ENCODE measurements at regions not wholly inside any gene's neighbourhood (a gene's known extent, or its start where the extent isn't known, plus 50 kb on each side); places are given as distances from the start of the nearest gene placed in this dataset.

DNA sequence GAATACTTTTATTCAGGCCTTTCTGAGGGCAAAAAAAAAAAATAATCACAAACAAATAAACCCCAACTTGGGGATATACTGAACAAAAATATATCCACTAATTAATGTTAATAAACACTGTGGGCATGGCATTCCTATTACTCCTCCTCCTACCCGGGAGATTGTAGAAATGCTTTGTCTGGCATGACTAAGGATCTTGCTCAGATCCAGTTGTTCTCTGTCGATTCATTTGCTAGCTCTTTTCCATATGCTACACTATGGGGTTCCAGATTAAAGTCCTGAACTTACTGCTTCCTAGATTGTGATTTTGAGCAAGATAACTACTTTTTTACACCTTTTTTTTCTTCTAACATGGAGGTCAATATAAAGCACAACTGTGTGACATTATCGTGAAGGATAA is 102.2 kb upstream of the PRR16 start:
- intact Hi-C loops (cut with DNase I): no loop called here
- no peaks in the 10 kb centered on the region for H3K4me1 ChIP-seq
- no peaks in the 10 kb centered on the region for H3K36me3 ChIP-seq
- H3K4me3 ChIP-seq: no peak overlapping the region
- no peak for DNase-seq
- no peaks in the 10 kb centered on the region for H3K9me3 ChIP-seq
- TF ChIP-seq, protein P1, sequence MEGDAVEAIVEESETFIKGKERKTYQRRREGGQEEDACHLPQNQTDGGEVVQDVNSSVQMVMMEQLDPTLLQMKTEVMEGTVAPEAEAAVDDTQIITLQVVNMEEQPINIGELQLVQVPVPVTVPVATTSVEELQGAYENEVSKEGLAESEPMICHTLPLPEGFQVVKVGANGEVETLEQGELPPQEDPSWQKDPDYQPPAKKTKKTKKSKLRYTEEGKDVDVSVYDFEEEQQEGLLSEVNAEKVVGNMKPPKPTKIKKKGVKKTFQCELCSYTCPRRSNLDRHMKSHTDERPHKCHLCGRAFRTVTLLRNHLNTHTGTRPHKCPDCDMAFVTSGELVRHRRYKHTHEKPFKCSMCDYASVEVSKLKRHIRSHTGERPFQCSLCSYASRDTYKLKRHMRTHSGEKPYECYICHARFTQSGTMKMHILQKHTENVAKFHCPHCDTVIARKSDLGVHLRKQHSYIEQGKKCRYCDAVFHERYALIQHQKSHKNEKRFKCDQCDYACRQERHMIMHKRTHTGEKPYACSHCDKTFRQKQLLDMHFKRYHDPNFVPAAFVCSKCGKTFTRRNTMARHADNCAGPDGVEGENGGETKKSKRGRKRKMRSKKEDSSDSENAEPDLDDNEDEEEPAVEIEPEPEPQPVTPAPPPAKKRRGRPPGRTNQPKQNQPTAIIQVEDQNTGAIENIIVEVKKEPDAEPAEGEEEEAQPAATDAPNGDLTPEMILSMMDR (IDR thresholded peaks at IDR 0.05): no peak
- TF ChIP-seq POLR2A (IDR thresholded peaks at IDR 0.05): no peak
- WGBS (ENCODE audit: insufficient coverage, low coverage, low lambda C conversion rate, missing lambda C conversion rate): 41% methylated on average over 3 of the region's 3 CpGs
- ATAC-seq: no peak
- no peaks in the 10 kb centered on the region for H3K27me3 ChIP-seq
- no peak overlapping the region for H3K27ac ChIP-seq

DNA sequence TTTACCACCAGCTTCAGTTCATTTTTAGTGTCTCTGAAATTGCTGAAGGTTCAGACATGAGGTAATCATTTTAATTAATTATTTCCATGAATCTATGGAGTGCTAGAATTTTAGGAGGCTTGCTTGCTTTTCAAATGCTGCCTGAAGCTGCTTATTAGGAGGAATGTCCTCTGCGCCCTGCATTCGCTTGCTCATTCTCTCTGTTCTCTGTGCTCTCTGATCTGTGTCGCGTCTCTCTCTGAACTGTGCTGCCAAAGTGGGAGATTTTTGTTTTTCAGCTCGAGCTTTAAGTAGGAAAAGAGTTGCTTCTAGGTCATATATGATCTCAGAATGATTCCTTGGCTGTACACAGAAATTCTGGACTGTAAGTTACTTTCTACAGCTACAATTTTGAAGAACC is 101.7 kb upstream of the PRR16 start:
- Histone ChIP-seq H3K4me3 (no peak overlapping the region), H3K4me1 (no peaks in the 10 kb centered on the region), H3K27me3 (no peaks in the 10 kb centered on the region), H3K9me3 (no peaks in the 10 kb centered on the region), H3K36me3 (no peaks in the 10 kb centered on the region), H3K27ac (no peak overlapping the region)
- intact Hi-C loops (cut with DNase I): no loop called here
- WGBS (ENCODE audit: insufficient coverage, low coverage, low lambda C conversion rate, missing lambda C conversion rate): 75% methylated on average over 5 of the region's 5 CpGs
- no peak for TF ChIP-seq POLR2A (IDR thresholded peaks at IDR 0.05)
- TF ChIP-seq, protein P1 (IDR thresholded peaks at IDR 0.05): no peak
- ATAC-seq: no peak
- DNase-seq: no peak

DNA sequence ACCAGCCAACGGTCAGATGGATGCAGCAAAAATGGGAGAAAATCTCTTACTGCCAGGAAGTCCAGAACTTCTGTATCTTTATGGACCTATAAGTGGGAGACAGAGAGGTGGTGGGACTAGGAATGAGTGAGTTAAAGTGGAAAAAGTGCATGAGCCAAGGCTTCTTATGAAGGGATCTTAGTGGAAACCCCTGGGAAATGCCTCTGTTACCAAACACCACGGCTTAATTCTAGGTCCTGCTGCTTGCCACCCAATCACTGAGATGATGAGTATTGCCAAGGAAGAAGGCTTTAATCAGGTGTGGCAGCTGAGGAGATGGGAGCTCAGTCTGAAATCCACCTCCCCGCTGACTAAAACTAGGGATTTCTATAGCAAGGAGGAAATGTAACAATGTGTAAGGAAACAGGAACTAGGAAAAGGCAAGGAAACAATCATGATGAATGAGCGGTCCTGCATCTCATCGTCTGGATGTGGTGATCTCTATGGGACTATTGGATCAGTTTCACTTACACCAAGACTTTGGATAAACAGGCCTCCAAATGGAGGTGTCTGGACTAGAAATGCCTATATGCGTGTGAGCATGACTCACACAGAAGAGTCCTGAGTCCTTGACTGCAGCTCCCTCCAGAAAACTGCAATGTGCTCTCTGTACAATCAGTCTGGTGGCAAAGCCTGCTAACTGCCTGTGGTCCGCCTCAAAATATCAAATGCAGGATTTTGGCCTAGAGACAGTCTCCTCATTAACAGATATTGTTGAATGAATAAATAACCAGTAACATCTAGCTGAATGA is 98.2 kb upstream of the PRR16 start:
- no peaks in the 10 kb centered on the region for H3K9me3 ChIP-seq
- no peak for DNase-seq
- WGBS (ENCODE audit: insufficient coverage, low coverage, low lambda C conversion rate, missing lambda C conversion rate): 73% methylated on average over 7 of the region's 7 CpGs
- no peaks in the 10 kb centered on the region for H3K36me3 ChIP-seq
- H3K4me3 ChIP-seq: no peak overlapping the region
- no peak for TF ChIP-seq POLR2A (IDR thresholded peaks at IDR 0.05)
- TF ChIP-seq, protein P1 (IDR thresholded peaks at IDR 0.05): no peak
- H3K4me1 ChIP-seq: no peaks in the 10 kb centered on the region
- intact Hi-C loops (cut with DNase I): no loop called here
- ATAC-seq: no peak
- no peaks in the 10 kb centered on the region for H3K27me3 ChIP-seq
- H3K27ac ChIP-seq: no peak overlapping the region

GRCh38 chr5:120367896-120368634 is 96.0 kb upstream of the PRR16 start:
- intact Hi-C loops (cut with DNase I): no loop called here
- Histone ChIP-seq H3K27ac (no peak overlapping the region), H3K4me3 (no peak overlapping the region), H3K4me1 (no peaks in the 10 kb centered on the region), H3K27me3 (no peaks in the 10 kb centered on the region), H3K9me3 (no peaks in the 10 kb centered on the region), H3K36me3 (no peaks in the 10 kb centered on the region)
- ATAC-seq (no peak), DNase-seq (no peak)
- 85% methylated on average over 6 of the region's 13 CpGs for WGBS (ENCODE audit: insufficient coverage, low coverage, low lambda C conversion rate, missing lambda C conversion rate)
- TF ChIP-seq, protein P1 (IDR thresholded peaks at IDR 0.05): no peak
- no peak for TF ChIP-seq POLR2A (IDR thresholded peaks at IDR 0.05)

Measured in right lobe of liver (tissue), 6 donors.